ENCODE measurements at regions not wholly inside any gene's neighbourhood (a gene's known extent, or its start where the extent isn't known, plus 50 kb on each side); places are given as distances from the start of the nearest gene placed in this dataset.

GRCh38 chr7:101764221-101764620, 53.2 kb upstream of the CUX1 start:
- ATAC-seq (no peak), DNase-seq (no peak)
- no peaks in the 10 kb centered on the region for H3K36me3 ChIP-seq
- H3K9me3 ChIP-seq = no peaks in the 10 kb centered on the region
- H3K27me3 ChIP-seq = no peaks in the 10 kb centered on the region
- no peak overlapping the region for H3K27ac ChIP-seq
- no peak overlapping the region for H3K4me3 ChIP-seq
- H3K4me1 ChIP-seq = no peaks in the 10 kb centered on the region
- TF ChIP-seq CTCF (IDR thresholded peaks at IDR 0.05) = no peak
- intact Hi-C loops (cut with DNase I) = no loop called here
- WGBS, 2 donors = 46 to 47% methylated on average over 6 of the region's 6 CpGs

DNA sequence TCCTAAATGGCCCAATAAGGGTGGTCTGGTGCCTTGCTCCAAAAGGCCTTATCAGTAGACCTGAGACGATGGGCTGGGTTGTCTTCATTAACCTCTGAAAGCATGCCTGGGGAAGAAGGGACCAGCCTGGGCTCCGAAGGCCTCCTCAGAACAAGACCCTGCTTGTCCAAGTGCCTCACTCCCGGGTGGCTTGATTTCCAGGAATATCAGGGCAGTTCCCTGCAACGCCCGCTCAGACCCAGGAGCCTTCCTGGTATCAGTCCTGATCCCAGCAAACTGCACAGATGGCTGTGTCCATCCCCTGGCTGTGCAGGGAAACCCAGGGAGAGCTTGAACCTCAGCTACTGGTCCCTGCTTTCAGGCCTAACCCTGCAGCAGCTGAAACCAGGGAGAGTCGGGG, 49.9 kb upstream of the CUX1 start:
- H3K27me3 ChIP-seq = peaks cover 0 to 18% (median 6%) of the 10 kb centered on the region in 7 donors
- intact Hi-C loops (cut with DNase I) = no loop called here
- H3K4me3 ChIP-seq = no peak overlapping the region
- 72 to 78% methylated on average over 6 of the region's 6 CpGs for WGBS, 2 donors
- ATAC-seq (no peak), DNase-seq (no peak)
- H3K36me3 ChIP-seq = no peaks in the 10 kb centered on the region
- TF ChIP-seq CTCF (IDR thresholded peaks at IDR 0.05) = no peak
- H3K9me3 ChIP-seq = no peaks in the 10 kb centered on the region
- H3K4me1 ChIP-seq = no peaks in the 10 kb centered on the region
- no peak overlapping the region for H3K27ac ChIP-seq
